MM.1S (cell line): ENCODE measurements at regions not wholly inside any gene's neighbourhood (a gene's known extent, or its start where the extent isn't known, plus 50 kb on each side); places are given as distances from the start of the nearest gene placed in this dataset.

Source experiments
- DNase-seq: peaks from one replicate; pipeline ENCODE4 v3.0.0-alpha.2; 2015
- H2AFZ ChIP-seq: fragments of 300-600 bp; sonication (generic); 2 replicates; pipeline ENCODE4 v1.6.0; 2016; ENCODE audit warnings: antibody characterized with exemption, low read length
- H3F3A ChIP-seq: fragments of 300-600 bp; sonication (generic); 2 replicates; pipeline ENCODE4 v1.6.1; 2016; ENCODE audit warnings: mild to moderate bottlenecking, antibody characterized with exemption, low read length, moderate library complexity, mixed read lengths; ENCODE audit not compliant: insufficient read depth
- H3K27ac ChIP-seq: fragments of 300-600 bp; sonication (generic); 2 replicates; pipeline ENCODE4 v1.5.1; 2016; ENCODE audit warnings: mild to moderate bottlenecking, low read length
- H3K27me3 ChIP-seq: fragments of 300-600 bp; sonication (generic); replicated peaks from 2 replicates; pipeline ENCODE4 v1.6.0; 2016; ENCODE audit warnings: low read length; ENCODE audit not compliant: insufficient read depth
- H3K36me3 ChIP-seq: fragments of 300-600 bp; sonication (generic); replicated peaks from 2 replicates; pipeline ENCODE4 v1.6.1; 2016; ENCODE audit warnings: mild to moderate bottlenecking, low read length, mixed read lengths; ENCODE audit not compliant: insufficient read depth
- H3K4me1 ChIP-seq: fragments of 300-600 bp; sonication (generic); 2 replicates; pipeline ENCODE4 v1.6.1; 2016; ENCODE audit warnings: low read length, mixed read lengths
- H3K4me2 ChIP-seq: fragments of 300-600 bp; sonication (generic); 2 replicates; pipeline ENCODE4 v1.6.0; 2016; ENCODE audit warnings: low read depth, low read length
- H3K4me3 ChIP-seq: fragments of 300-600 bp; sonication (generic); 2 replicates; pipeline ENCODE4 v1.5.1; 2016; ENCODE audit warnings: low read length, mixed read lengths
- H3K79me2 ChIP-seq: fragments of 300-600 bp; sonication (generic); 2 replicates; pipeline ENCODE4 v1.6.1; 2016; ENCODE audit warnings: mixed run types, low read length, mixed read lengths
- H3K9ac ChIP-seq: fragments of 300-600 bp; sonication (generic); 2 replicates; pipeline ENCODE4 v1.6.1; 2016; ENCODE audit warnings: low read length, mixed read lengths
- H3K9me2 ChIP-seq: fragments of 300-600 bp; sonication (generic); replicated peaks from 2 replicates; pipeline ENCODE4 v1.6.1; 2016; ENCODE audit warnings: mild to moderate bottlenecking, low read length, mixed read lengths; ENCODE audit not compliant: insufficient read depth
- H3K9me3 ChIP-seq: fragments of 300-600 bp; sonication (generic); replicated peaks from 2 replicates; pipeline ENCODE4 v1.6.1; 2016; ENCODE audit warnings: mild to moderate bottlenecking, low read length, mixed read lengths; ENCODE audit not compliant: insufficient read depth
- H4K20me1 ChIP-seq: fragments of 300-600 bp; sonication (generic); 2 replicates; pipeline ENCODE4 v1.6.1; 2016; ENCODE audit warnings: mild to moderate bottlenecking, low read length, moderate library complexity, mixed read lengths; ENCODE audit not compliant: insufficient read depth
- EZH2 ChIP-seq: fragments of 300-600 bp; sonication (generic); optimal IDR thresholded peaks from 2 replicates; pipeline ENCODE3; 2017; ENCODE audit warnings: low read depth, mild to moderate bottlenecking, antibody characterized with exemption, low read length, mixed read lengths
- EZH2phosphoT487 ChIP-seq: fragments of 300-600 bp; sonication (generic); IDR thresholded peaks from 2 replicates; pipeline ENCODE4 v1.6.1; 2018; ENCODE audit warnings: antibody characterized with exemption, low read length
- TF ChIP-seq, protein P1 (sequence below): fragments of 300-600 bp; sonication (generic); IDR thresholded peaks from 2 replicates; pipeline ENCODE4 v1.5.1; 2016; ENCODE audit warnings: antibody characterized with exemption, low read length, mixed read lengths

DNA sequence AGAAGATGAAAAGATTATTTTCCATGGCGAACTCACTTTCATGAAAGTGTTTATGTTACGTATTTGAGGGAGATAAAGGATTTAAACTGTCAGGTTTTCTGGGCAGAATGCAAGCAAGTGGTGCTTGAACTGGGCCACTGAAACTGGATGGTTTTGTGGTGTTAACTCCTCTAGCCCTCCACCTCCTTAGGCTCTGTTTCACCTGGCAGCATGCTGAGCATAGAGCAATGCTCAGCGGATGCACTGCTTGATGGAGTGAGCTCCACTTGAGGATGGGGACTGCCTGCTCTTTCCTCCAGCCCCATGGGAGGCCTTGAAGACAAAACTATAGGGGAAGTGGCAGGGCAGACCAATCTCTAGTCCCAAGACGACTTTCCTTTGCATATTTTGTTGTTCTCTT is 345.8 kb downstream of the TDRD15 start:
- H4K20me1 ChIP-seq, result no peaks in the 10 kb centered on the region
- H3K9me3 ChIP-seq, result no peaks in the 10 kb centered on the region
- H3K9ac ChIP-seq, result no peak overlapping the region
- TF ChIP-seq EZH2phosphoT487 (no peak), EZH2 (no peak)
- TF ChIP-seq, protein P1, sequence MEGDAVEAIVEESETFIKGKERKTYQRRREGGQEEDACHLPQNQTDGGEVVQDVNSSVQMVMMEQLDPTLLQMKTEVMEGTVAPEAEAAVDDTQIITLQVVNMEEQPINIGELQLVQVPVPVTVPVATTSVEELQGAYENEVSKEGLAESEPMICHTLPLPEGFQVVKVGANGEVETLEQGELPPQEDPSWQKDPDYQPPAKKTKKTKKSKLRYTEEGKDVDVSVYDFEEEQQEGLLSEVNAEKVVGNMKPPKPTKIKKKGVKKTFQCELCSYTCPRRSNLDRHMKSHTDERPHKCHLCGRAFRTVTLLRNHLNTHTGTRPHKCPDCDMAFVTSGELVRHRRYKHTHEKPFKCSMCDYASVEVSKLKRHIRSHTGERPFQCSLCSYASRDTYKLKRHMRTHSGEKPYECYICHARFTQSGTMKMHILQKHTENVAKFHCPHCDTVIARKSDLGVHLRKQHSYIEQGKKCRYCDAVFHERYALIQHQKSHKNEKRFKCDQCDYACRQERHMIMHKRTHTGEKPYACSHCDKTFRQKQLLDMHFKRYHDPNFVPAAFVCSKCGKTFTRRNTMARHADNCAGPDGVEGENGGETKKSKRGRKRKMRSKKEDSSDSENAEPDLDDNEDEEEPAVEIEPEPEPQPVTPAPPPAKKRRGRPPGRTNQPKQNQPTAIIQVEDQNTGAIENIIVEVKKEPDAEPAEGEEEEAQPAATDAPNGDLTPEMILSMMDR, result no peak
- no peak overlapping the region for H2AFZ ChIP-seq
- H3K27me3 ChIP-seq, result no peaks in the 10 kb centered on the region
- H3K4me1 ChIP-seq, result peaks cover 30% of the 10 kb centered on the region
- no peaks in the 10 kb centered on the region for H3K36me3 ChIP-seq
- no peaks in the 10 kb centered on the region for H3K9me2 ChIP-seq
- H3K79me2 ChIP-seq, result no peaks in the 10 kb centered on the region
- no peak overlapping the region for H3K4me3 ChIP-seq
- H3K27ac ChIP-seq, result no peak overlapping the region
- no peak for DNase-seq
- H3F3A ChIP-seq, result 0 out of 2 replicates have a peak, but pooled peaks cover 15% of the 10 kb centered on the region
- no peak overlapping the region for H3K4me2 ChIP-seq

DNA sequence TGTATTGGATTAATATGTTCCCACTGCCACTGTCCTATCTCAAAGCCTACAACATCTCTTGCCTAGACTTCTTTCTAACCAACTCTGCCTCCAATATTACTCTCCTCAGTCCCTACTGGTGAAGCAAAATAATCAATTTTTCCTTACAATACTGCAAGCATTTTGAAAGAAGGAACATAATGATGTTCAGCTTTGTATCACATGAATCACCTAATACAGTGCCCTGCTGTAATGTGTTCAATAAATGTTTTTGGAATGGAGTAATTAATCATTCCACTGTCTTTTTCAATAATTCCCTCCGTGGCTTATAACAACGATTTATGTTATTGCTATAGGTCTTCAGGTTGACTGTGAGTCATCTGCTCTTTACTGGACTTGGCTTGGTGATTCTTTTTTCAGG is 356.4 kb downstream of the TDRD15 start:
- no peak overlapping the region for H2AFZ ChIP-seq
- H3K9ac ChIP-seq, result no peak overlapping the region
- H3K9me2 ChIP-seq, result no peaks in the 10 kb centered on the region
- no peaks in the 10 kb centered on the region for H3K9me3 ChIP-seq
- no peak overlapping the region for H3K27ac ChIP-seq
- TF ChIP-seq EZH2 (no peak), EZH2phosphoT487 (no peak)
- TF ChIP-seq, protein P1, result no peak
- no peaks in the 10 kb centered on the region for H3K79me2 ChIP-seq
- H3K4me2 ChIP-seq, result no peak overlapping the region
- H3K36me3 ChIP-seq, result no peaks in the 10 kb centered on the region
- DNase-seq, result no peak
- no peak overlapping the region for H3K4me3 ChIP-seq
- H3K27me3 ChIP-seq, result no peaks in the 10 kb centered on the region
- no peaks in the 10 kb centered on the region for H3F3A ChIP-seq
- H4K20me1 ChIP-seq, result no peaks in the 10 kb centered on the region
- H3K4me1 ChIP-seq, result no peaks in the 10 kb centered on the region

DNA sequence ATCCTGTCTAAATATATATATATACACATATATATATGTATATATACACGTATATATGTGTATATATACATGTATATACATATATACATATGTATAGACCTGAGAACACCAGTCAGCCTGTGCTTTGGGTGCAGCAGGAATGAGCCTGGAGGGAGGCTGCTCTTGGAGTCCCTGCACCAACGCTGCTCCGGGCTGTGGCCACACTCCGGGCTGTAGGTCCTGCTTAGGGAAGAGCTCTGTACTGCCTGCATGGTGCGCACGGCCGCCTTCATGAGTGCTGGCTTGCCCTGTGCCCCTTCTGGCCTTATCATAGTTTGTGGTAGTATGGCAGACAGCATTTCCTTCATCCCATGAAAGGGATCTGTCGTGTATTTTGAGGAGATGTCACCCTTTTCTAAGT is 360.9 kb downstream of the TDRD15 start:
- H3K27ac ChIP-seq, result no peak overlapping the region
- no peaks in the 10 kb centered on the region for H3K27me3 ChIP-seq
- no peaks in the 10 kb centered on the region for H3K36me3 ChIP-seq
- H3K79me2 ChIP-seq, result no peaks in the 10 kb centered on the region
- TF ChIP-seq, protein P1, result no peak
- no peak for TF ChIP-seq EZH2
- no peak for TF ChIP-seq EZH2phosphoT487
- H4K20me1 ChIP-seq, result no peaks in the 10 kb centered on the region
- H2AFZ ChIP-seq, result no peak overlapping the region
- H3K4me1 ChIP-seq, result peaks cover 5% of the 10 kb centered on the region; the same call in 1 of the 2 replicates
- no peak overlapping the region for H3K4me3 ChIP-seq
- DNase-seq, result no peak
- H3K9ac ChIP-seq, result no peak overlapping the region
- H3K9me3 ChIP-seq, result no peaks in the 10 kb centered on the region
- H3F3A ChIP-seq, result no peaks in the 10 kb centered on the region
- no peaks in the 10 kb centered on the region for H3K9me2 ChIP-seq
- H3K4me2 ChIP-seq, result no peak overlapping the region
